GM23338 (cell line): ENCODE measurements at regions not wholly inside any gene's neighbourhood (a gene's known extent, or its start where the extent isn't known, plus 50 kb on each side); places are given as distances from the start of the nearest gene placed in this dataset.

ENCODE experiments used
- ATAC-seq: fragments of 200-7000 bp; cut with Tn5 transposase; 3 replicates; pipeline ENCODE4 v1.9.1; 2020
- DNase-seq: peaks from one replicate; pipeline ENCODE4 v3.0.0-alpha.2; 2015; ENCODE audit warnings: low spot score
- H2AFZ ChIP-seq: fragments of 200-600 bp; sonication (generic); 2 replicates; pipeline ENCODE4 v1.8.0; 2016; ENCODE audit warnings: antibody characterized with exemption, mild to moderate bottlenecking, moderate library complexity
- H3F3A ChIP-seq: fragments of 200-600 bp; sonication (generic); replicated peaks from 2 replicates; pipeline ENCODE4 v1.8.0; 2017; ENCODE audit warnings: antibody characterized with exemption, mixed run types, low read depth
- H3K27ac ChIP-seq: fragments of 200-600 bp; sonication (generic); 2 replicates; pipeline ENCODE4 v1.6.1; 2016; ENCODE audit warnings: low read depth
- H3K27me3 ChIP-seq: fragments of 200-600 bp; sonication (generic); 2 replicates; pipeline ENCODE4 v1.8.0; 2016; ENCODE audit warnings: mild to moderate bottlenecking, mixed run types, moderate library complexity; ENCODE audit not compliant: insufficient read depth
- H3K36me3 ChIP-seq: fragments of 200-600 bp; sonication (generic); 2 replicates; pipeline ENCODE4 v1.8.0; 2016; ENCODE audit warnings: mild to moderate bottlenecking; ENCODE audit not compliant: insufficient read depth
- H3K4me1 ChIP-seq: fragments of 200-600 bp; sonication (generic); 2 replicates; pipeline ENCODE4 v1.8.0; 2016; ENCODE audit warnings: mild to moderate bottlenecking, moderate library complexity; ENCODE audit not compliant: insufficient read depth
- H3K4me2 ChIP-seq: fragments of 200-600 bp; sonication (generic); 2 replicates; pipeline ENCODE4 v1.7.1; 2017; ENCODE audit warnings: mixed run types
- H3K4me3 ChIP-seq: fragments of 200-600 bp; sonication (generic); 2 replicates; pipeline ENCODE4 v1.6.1; 2016; ENCODE audit warnings: mixed run types
- H3K79me2 ChIP-seq: fragments of 200-600 bp; sonication (generic); replicated peaks from 2 replicates; pipeline ENCODE4 v1.8.0; 2017; ENCODE audit warnings: mild to moderate bottlenecking; ENCODE audit not compliant: insufficient read depth
- H3K9me2 ChIP-seq: fragments of 200-600 bp; sonication (generic); 2 replicates; pipeline ENCODE4 v1.8.0; 2017; ENCODE audit not compliant: insufficient read depth
- H4K20me1 ChIP-seq: fragments of 200-600 bp; sonication (generic); replicated peaks from 2 replicates; pipeline ENCODE4 v1.8.0; 2017; ENCODE audit warnings: mild to moderate bottlenecking; ENCODE audit not compliant: insufficient read depth
- H3K27ac Mint-ChIP-seq: 2 replicates; pipeline ENCODE4 v1.8.0; 2020; ENCODE audit warnings: inconsistent platforms, mild to moderate bottlenecking, moderate library complexity, mixed read lengths
- H3K27me3 Mint-ChIP-seq: 3 replicates; pipeline ENCODE4 v1.8.0; 2022; ENCODE audit warnings: low read depth, mild to moderate bottlenecking, moderate library complexity, mixed read lengths, inconsistent platforms; ENCODE audit not compliant: insufficient read depth, poor library complexity
- H3K36me3 Mint-ChIP-seq: 3 replicates; pipeline ENCODE4 v1.8.0; 2021; ENCODE audit warnings: low read depth, mild to moderate bottlenecking, inconsistent platforms, moderate library complexity, mixed read lengths
- H3K4me1 Mint-ChIP-seq: 3 replicates; pipeline ENCODE4 v1.8.0; 2020; ENCODE audit warnings: mild to moderate bottlenecking, inconsistent platforms, mixed read lengths
- H3K4me3 Mint-ChIP-seq: 3 replicates; pipeline ENCODE4 v1.8.0; 2021; ENCODE audit warnings: moderate library complexity, mild to moderate bottlenecking, inconsistent platforms, mixed read lengths
- H3K9me3 Mint-ChIP-seq: 3 replicates; pipeline ENCODE4 v1.8.0; 2020; ENCODE audit warnings: moderate library complexity, mild to moderate bottlenecking, inconsistent platforms, mixed read lengths
- CTCF ChIP-seq, 2 experiments: fragments of 200-600 bp in 1 of 2; sonication (generic) in 1 of 2; conservative IDR thresholded peaks; 2 replicates each; pipeline versions ENCODE4 v1.5.1 to v1.6.1; 2016 to 2017; ENCODE audit warnings: antibody characterized with exemption in 2 of 2, low read depth in 2 of 2, mild to moderate bottlenecking in 2 of 2, moderate library complexity in 1 of 2
- ZNF331 ChIP-seq: fragments of 250-450 bp; sonication (Bioruptor Pico); IDR thresholded peaks from 2 replicates; pipeline ENCODE4 v1.5.0; 2020; ENCODE audit warnings: low read depth, mild to moderate bottlenecking, moderate library complexity
- ZNF462 ChIP-seq: fragments of 250-450 bp; sonication (Bioruptor Pico); IDR thresholded peaks from 2 replicates; pipeline ENCODE4 v1.5.0; 2020; ENCODE audit warnings: mild to moderate bottlenecking, moderate library complexity

GRCh38 chr5:168075387-168075786 is 216.1 kb upstream of the WWC1 start (continued):
- TF ChIP-seq ZNF331 (CRISPR knock-in tag), result no peak

- Histone ChIP-seq H3K27me3 (no peaks in the 10 kb centered on the region), H3K36me3 (no peaks in the 10 kb centered on the region), H3K4me3 (no peak overlapping the region), H2AFZ (no peak overlapping the region), H3K4me2 (no peak overlapping the region), H3K9me2 (no peaks in the 10 kb centered on the region), H3K79me2 (no peaks in the 10 kb centered on the region), H4K20me1 (no peaks in the 10 kb centered on the region), H3K27ac (no peak overlapping the region), H3K4me1 (no peaks in the 10 kb centered on the region), H3F3A (no peaks in the 10 kb centered on the region)
- H3K4me1 Mint-ChIP-seq, result peaks cover 3% of the 10 kb centered on the region
- ATAC-seq (peak; percentile 97), DNase-seq (peak; percentile 72)
- peaks cover 5% of the 10 kb centered on the region for H3K27me3 Mint-ChIP-seq
- no peaks in the 10 kb centered on the region; the same call in 2 of the 3 replicates for H3K36me3 Mint-ChIP-seq
- H3K9me3 Mint-ChIP-seq, result no peaks in the 10 kb centered on the region
- H3K4me3 Mint-ChIP-seq, result no peak overlapping the region
- no peak overlapping the region for H3K27ac Mint-ChIP-seq
- TF ChIP-seq CTCF (conservative IDR thresholded peaks at IDR 0.05; ENCODE audit: low read depth in 2 of 2) (peak; percentile 81 to 85), ZNF462 (CRISPR knock-in tag) (no peak)
These were observed 214.9 kb upstream of the WWC1 start for GRCh38 chr5:168076561-168076991.
